ENCODE measurements at regions not wholly inside any gene's neighbourhood (a gene's known extent, or its start where the extent isn't known, plus 50 kb on each side); places are given as distances from the start of the nearest gene placed in this dataset.

GRCh38 chr5:166576323-166576722 lies 1715.1 kb upstream of the WWC1 start:
- no peak for TF ChIP-seq CTCF (IDR thresholded peaks at IDR 0.05)
- TF ChIP-seq ZFX (IDR thresholded peaks at IDR 0.05; ENCODE audit: borderline replicate concordance), result no peak
